NAMALWA (cell line): ENCODE measurements at regions not wholly inside any gene's neighbourhood (a gene's known extent, or its start where the extent isn't known, plus 50 kb on each side); places are given as distances from the start of the nearest gene placed in this dataset.
"Not testable (repeated sequence)": the region's sequence is repeated elsewhere in the genome, so short reads cannot be mapped to it uniquely, and the experiment has no call there.

Experiments
- DNase-seq: peaks from one replicate; pipeline ENCODE4 v3.0.0-alpha.2; 2015; ENCODE audit warnings: low spot score

DNA sequence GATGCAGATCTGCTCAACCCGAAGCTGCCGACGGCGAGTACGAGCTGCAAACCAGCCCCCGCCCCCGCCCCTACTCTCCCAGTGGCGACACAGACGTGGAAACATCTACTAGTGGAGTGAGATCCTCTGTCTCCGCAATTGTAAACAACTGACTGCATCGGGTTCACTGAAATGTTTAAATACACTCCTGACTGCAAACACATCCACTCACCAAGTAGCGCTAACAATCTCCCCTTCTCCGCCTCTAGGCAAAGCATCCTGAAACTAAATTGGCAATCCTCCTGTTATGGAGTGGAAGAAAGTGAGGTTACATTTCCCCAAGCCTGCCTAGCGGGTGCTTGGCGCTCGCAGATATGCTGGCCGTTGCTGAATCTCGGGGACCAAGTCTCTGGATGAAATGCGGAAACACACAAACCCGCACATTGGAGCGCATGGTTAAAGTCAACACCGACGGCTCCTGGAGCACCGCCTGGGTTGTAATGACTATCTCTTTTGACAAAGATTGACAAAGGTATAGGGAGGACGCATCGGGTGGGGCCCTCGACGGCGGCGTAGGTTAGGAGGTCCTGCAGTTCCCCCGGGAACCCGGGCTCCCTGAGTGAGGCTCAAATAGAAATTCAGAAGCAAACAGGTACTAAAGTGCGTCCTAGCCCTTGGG is 117.0 kb upstream of the TEX13C start:
- no peak for DNase-seq

DNA sequence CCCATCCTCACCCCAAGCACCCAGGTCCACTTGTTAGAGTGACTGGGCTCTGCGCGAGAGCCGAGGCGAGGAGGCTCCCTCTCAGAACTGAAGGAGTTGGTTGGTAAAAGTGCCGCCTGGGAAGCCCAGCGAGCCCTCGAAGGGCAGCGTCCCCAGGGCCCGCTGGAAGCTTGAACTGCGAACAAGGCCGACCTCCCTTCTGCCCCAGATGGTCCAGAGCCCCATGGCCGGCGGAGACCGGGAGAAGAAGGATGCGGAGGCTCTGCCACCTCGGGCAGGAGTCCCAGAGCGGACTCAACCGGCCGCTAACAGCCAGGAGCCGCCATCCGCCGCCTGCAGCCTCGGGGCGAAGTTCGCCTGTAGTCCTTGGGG is 116.3 kb upstream of the TEX13C start:
- no peak for DNase-seq

DNA sequence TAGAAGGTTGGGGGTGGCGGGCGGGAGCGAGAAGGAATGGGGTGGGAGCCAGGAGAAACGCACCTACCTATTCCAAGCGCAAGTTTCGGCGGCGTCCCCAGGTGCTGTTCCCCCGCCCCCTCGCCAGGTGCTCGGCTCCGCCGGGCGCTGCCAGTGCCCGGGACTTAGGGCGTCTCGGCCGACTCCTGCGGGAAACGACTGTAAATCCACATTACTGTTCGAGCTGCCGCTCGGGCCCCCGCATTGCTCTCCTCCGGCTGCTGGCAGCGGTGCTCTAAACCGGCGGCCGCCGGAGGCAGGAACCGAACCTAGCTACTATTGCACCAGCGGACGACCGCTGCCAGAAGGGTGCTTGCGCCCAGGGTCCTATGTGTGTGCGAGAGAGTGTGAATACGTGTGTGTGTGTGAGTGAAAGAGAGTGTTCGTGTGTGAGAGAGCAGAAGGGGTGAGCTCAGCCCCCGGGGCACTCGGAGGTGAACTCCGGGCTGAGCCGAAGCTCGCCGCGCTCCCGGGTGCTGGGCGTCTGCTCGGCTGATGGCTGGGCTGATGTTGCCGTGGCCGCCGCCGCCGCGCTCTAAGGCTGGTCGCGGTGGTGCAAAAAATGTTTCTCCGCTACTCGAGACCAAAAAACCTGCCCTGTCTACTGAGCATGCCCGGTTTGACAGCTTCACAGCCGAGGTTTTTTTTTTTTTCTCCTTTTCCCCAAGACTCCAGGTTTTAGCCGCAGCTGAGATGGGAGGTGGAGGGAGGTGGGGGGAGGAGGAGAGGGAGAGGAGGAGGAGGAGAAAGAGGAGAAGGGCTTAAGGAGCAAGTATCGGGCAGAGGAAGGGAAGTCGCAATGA is 115.7 kb upstream of the TEX13C start:
- no peak for DNase-seq

DNA sequence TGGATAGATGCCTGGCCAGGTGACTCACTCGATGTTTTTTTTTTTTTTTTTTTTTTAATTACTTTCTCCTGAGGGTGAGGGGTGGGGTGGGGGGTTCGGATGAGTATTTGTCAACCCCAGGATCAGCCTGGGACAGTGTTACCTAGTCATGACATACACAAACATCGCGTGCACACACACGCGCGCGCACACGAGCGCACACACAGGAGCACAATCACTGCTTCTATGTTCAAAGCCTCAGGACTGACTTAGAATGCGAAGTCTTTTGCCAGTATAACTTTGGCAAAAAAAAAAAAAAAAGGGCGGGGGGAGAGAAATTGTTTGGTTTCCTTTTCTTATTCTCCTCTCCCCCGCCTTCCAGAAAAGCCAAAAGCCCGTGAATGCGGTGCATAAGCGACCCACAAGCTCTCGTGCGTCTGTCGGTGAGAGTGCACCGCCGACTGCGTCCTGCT is 115.0 kb upstream of the TEX13C start:
- DNase-seq, result no peak

DNA sequence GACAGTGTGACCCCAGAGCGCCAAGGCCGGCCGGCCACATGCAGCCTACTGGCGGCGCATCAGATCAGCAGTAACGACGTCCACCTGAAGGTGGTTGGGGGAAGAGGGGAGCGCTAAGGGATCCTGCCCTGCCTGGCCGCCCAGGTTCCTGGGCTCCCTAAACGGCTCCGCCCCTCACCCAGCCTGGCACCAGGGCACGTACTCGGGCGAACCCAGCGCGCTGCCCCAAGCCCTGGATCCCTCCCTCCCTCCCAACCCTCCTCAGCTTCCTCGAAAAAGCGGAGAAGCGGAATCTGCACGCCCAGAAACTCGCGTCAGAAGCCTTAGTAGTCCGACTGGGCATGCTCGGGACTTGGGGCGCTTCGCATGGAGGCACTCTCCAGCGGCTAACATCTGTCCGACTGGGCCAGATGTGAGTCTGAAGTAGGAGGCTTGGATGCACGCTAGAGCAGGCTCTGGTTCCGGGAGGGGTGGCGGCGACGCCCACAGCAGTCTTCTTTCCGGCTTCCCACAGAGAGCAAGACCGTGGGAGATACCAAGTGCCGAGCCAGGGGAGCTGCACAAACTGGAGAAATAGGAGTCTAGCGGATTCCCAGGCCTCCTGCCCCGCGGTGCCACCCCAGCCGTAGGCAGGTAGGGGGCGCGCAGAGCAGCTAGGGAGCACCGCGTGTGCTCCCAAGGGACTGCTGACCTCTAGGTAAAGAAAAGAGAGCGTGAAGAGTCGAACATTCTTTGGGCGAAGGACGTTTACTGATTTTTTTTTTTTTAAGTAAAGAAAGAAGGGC is 114.3 kb upstream of the TEX13C start:
- DNase-seq, result no peak

DNA sequence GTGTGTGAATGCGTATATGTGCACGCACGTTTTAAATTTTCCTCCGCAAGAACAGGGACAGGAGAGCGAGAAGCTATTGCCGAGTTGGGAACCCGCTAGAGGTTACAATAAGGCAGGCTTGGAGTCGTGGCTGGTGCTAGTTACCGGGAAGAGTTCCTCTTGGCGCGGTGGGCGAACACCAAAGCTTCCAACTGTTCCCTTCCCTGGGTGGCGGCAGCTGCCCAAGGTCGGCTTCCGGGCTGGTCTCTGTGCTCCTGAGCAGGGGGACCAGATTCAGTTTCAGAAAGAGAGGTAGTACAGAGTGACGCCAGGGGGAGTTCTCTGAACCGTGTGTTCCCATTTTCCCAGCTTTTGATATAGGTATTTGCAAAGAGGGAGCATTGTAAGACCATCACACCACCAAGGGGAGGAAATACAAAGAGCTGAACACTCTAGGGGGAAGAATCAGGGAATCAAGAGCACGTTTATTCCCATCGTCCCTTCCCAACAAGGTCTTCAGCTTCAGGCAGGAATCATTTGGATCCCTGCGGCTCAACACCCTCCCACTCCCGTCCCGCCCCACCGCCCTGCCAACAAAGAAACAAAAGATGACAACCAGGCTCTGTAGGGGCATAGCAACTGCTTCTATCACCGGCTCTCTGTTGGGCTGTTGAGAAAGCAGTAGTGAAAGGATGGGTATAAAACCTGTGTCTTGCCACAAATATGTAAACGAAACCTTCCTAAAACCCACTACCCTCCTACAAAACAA is 113.6 kb upstream of the TEX13C start:
- DNase-seq, result no peak

DNA sequence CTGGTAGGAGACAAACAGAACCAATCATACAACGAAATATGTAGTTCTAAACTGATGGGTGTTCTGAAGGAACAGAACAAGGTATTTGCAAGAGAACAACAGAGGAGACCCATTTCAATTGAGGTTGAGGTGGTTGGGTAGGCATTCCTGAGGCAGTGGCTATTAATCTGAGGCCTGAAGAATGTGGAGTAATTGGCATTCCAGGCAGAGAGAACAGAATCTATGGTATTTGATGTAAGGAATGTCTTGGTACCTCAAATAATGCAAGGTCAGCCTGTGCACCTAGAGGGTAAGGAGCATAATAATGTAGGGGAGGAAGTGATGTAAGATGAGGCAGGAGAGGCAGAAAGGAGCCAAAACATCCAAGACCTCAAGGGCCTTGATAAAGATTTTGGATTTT is 109.5 kb upstream of the TEX13C start:
- DNase-seq, result no peak

DNA sequence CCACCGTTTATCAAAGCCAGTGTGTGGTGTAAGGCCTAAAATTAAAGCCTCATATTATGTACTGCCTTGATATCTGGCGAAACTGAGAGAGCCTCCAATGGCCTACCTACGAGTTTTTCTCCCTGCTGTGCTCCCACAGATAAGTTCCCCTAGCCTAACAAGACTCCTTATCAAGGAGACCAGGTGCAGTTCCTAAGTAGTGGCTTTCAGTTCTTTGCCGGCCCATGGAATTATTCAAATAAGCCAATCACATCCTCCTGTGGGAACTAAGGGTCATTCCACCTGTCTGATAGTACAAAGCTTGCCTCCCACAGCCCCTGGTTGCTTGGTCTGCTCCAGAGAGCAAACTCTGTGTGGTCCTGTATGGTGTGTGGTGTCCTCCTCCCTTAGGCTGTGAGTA is 99.8 kb upstream of the TEX13C start:
- no peak for DNase-seq

DNA sequence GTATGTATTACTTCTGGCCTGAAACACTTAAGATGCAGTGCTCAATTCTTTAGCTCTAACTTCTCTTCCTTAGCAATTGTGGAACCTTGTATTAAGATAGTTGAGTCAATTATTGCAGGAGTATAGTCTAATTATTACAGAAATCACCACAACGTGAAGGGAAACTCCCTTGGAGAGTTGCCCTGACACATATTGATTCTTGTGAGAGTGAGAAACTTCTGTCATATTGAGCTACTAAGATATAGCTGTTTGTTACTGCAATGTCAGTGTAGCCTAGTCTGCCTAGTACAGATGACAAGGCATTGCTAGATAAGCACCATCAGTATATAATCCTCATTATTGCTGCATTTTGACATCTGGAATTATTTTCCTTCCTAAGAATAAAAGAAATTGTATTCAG is 82.7 kb upstream of the TEX13C start:
- DNase-seq, result no peak

DNA sequence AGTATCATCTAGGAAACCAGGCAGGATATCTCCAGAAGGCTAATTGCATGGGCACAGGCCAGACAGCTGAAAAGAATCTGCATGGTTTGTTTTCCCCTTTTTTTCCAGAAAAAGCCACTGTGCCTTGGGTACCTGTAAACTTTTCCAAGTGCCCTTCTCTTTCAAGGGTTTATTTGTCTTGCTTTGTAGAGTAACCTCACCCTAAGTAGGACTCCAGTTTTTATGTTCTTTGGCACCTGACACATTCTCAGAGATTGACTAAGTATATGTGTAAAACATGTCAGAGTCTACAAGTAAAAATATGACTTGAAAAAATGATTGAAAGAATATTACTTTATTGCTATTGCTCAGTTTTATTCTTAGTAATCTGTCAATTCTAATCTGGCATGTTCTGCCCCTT is 70.7 kb upstream of the TEX13C start:
- no peak for DNase-seq

DNA sequence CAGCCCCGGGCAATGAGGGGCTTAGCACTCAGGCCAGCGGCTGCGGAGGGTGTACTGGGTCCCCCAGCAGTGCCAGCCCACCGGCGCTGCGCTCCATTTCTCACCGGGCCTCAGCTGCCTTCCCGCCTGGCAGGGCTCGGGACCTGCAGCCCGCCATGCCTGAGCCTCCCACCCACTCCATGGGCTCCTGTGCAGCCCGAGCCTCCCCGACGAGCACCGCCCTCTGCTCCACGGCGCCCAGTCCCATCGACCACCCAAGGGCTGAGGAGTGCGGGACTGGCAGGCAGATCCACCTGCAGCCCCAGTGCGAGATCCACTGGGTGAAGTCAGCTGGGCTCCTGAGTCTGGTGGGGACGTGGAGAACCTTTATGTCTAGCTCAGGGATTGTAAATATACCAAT is 63.9 kb upstream of the TEX13C start:
- DNase-seq, result not testable (repeated sequence)

DNA sequence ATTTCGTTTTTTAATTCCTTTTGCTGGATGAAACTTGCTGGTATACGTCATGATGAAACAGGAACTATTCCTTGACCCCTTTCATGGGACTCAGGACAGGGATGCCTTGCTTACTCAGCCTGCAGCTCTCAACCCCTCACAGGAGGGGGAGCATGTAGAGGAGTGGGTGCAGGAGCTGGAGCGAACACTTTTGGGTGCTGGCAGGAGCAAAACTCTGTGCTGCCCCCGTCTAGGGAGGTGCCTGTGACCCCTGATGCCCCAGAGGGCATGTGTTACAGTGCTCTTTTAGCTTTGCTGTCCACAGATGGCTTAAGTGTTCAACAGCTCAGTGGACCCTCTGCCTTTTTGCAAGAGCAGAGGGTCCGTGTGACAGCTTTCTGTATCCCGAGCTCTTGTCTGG is 56.8 kb upstream of the TEX13C start:
- DNase-seq, result no peak

DNA sequence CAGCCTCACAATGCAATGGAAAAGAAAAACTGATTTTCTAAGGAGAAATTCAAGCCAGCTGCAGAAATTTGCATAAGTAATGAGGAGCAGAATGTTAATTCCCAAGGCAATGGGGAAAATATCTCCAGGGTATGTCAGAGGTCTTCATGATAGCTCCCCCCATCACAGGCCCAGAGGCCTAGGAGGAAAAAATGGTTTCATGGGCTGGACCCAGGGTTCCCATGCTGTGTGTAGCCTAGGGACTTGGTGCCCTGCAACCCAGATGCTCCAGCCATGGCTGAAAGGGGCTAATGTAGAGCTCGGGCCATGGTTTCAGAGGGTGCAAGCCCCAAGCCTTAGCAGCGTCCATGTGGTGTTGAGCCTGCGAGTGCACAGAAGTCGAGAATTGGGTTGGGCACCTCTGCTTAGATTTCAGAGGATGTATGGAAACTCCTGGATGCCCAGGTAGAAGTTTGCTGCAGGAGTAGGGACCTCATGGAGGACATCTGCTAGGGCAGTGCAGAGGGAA is 53.5 kb upstream of the TEX13C start:
- no peak for DNase-seq
